Fibroblast of skin of right biceps (primary cell): ENCODE measurements at regions not wholly inside any gene's neighbourhood (a gene's known extent, or its start where the extent isn't known, plus 50 kb on each side); places are given as distances from the start of the nearest gene placed in this dataset.

Experiments
- DNase-seq: peaks from one replicate; pipeline ENCODE4 v3.0.0-alpha.2; 2013

DNA sequence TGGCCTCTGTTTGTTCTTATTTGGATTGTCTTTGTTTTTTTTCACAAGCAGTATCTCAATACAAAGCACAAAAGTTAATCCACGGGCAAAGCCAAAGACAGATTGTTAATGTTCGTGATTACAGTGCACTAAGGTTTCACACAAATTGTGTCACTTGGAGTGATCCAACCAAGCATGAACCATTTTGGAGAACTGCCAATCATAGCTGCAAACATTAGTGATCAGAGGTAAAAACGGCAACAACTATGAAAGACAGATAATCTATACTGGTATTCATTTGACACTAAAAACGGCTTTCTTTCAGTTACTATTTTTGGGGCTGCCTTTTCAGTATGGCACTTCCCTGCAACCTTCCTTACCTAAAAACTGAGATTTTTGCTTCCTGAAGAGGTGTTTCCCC lies 213.1 kb upstream of the GULP1 start:
- peak; percentile 15 for DNase-seq

DNA sequence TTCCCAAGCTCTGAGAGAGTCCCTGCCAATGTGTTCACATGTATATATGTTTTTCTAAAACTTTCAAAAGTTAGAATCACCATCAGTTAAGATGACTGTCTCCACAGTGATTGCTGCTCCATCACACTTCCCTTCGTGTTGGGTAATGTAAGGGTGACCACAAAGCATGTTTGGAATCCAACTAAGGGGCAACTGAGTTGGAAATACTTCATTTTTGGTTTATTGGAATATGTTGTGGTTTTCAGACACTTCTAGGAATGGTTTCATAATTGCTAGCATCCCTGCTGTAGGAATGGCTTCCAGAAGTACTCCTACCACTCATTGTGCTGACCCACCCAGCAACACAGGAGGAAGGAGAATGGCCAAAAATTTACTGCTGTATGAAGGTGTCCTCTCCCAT lies 212.5 kb upstream of the GULP1 start:
- peak; percentile 97 for DNase-seq

DNA sequence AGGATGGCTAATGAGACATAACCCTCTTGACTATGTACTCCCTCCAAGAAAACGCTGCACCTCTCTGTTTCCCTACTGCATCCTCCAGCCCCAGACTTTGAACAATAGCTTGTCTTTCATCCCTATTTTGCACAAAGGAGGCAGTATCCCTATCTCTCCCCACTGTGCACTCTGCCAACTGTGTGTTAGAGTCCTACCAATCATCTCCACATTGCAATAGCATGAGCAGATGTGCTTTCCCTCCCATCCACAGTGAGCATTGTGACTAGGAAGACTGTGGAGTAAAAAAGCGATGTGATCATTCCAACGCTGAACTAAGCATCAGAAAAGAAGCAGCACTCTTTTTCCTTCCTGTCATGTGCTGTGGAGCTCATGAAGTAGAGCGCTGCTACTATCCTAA lies 206.3 kb upstream of the GULP1 start:
- DNase-seq: no peak

DNA sequence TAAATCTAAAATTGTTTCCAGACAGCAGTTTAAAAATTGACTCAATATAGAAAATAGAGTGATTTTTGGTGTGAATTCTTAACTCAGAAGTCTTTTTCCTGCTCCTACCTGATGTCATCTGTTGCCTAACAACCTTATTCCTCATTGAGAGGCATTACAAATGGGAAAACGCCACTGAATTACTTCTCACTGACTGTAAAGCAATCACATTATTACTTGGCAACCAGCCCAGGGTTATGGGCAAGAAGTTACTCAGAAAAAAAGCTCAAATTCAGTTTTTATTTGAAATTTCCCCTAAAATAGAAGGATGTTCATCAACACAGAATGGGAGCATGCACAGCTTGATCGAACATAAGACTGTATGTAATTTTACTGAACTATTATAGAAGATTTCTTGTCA lies 201.8 kb upstream of the GULP1 start:
- DNase-seq: peak; percentile 75

DNA sequence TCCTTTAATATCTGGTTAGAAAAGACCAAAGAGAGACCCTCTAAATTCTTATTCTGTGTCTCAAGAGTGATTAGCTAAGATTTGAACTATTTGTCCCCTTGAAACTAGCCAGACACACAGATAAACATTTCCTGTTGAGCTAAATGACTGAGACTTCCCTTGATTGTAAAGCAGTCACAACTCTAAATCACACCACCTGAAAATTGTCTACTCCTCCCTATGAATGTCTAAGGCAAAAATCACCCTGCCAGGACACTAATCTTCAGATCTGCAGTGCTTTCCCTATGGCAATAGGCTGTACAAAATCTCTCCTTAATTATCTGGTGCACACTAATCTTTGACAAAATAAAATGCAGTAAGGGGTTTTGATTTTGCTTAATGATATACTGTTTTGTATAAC lies 200.5 kb upstream of the GULP1 start:
- no peak for DNase-seq

DNA sequence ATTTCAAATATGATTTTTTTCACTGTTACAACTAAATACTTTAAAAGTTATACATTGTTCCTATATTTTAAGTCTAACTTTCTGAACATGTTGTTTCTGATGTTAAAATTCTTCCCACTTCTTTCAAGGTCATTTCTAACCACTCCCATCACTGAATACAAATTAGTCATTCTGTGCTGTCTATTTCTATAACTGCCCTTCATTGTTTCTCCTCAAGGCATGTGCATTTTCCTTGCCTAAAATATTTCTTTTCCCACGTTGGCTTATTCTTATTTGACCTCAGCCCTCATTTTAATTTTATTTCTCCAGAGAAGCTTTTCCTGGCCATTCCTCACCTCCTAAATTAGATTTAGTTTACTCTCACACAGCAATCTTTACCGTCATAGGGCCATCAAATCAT lies 198.9 kb upstream of the GULP1 start:
- no peak for DNase-seq

DNA sequence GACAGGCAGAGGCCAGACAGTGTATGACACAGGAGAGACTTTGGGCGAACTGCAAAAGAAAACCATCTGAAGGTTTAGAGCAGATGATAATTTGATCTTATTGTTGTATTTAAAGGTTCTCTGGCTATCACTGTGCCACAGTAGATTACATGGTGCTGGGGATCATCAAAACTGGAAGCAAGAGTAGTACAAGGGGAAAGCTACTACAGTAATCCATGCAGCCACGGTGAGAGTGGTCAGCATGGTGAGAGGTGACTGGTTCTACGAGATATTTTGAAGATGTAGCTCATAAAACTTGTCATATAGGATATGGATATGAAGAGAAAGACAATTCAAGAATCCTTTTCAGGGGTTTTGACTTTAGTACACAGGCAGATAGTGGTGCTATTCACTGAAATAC lies 194.8 kb upstream of the GULP1 start:
- no peak for DNase-seq

DNA sequence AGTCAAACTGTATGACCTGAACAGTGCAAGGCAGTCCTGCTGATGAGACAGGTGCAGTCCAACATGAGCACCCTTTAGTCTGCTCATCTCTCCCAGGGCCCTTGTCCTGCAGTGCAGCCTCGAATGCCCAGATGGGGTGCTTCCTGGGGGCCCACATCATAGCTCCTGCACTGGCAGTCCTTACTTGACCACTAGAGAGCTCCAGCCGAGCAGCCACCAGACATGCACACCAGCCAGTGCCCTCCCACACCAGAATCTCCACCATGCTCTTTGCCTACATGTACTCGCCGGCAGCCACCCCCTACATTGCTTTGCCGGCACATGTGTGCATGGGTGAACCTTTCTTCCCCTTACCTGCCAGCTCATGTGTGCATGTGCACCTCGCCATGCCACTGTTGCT lies 188.8 kb upstream of the GULP1 start:
- DNase-seq: no peak

DNA sequence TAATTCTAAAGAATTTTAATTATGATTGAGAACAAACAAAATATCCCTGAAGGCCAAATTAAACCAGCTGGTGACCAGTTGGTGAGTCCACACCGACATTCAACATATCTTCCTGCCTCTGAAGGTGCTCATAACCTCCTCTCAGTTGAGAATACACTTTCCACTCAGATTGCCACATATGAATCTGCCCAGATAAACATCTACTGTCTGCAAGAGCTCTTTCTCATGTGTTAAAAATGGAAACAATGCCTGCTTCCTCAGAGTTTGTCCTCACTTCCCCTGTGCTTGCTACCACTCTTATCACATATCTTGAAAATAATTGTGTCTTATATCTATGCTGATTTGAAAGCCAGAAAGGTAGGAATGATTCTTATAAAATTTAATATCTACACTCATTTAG lies 177.7 kb upstream of the GULP1 start:
- peak; percentile 51 for DNase-seq

DNA sequence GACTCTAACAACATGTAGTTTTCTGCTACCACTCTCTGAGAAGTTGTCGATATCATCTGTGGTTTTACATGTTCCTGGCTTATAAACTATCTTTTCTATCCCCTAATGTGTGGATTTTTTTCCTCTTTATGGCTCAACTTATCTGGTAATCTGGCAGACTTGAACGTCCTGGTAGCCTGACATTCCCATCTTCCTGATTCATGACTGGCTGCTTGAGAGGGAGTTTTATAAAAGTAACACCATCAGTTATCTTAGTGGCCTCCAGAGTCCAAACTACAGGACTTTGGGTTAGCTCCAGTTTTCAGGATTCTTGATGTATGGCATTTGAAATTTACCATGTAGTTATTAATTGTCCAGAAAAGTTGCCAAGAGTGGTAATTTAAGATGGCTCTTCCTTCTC lies 174.0 kb upstream of the GULP1 start:
- DNase-seq: peak; percentile 9

DNA sequence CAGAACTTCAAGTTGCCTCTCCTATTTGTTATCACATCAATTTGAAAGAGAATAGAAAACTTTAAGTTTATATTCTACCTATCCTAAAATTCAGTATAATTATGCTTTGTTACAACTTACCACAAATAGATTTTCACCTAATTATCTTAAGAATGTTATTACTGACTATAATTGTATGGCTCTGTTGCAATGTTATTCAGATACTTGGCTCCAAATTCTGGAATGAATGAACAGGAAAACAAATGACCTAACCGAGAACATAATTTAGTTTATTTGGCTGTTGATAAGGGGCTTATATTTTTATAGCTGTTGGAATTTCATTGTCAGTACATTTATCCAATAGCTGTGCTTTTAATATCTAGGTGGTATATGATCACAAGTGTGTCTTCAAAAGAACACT lies 173.2 kb upstream of the GULP1 start:
- no peak for DNase-seq

DNA sequence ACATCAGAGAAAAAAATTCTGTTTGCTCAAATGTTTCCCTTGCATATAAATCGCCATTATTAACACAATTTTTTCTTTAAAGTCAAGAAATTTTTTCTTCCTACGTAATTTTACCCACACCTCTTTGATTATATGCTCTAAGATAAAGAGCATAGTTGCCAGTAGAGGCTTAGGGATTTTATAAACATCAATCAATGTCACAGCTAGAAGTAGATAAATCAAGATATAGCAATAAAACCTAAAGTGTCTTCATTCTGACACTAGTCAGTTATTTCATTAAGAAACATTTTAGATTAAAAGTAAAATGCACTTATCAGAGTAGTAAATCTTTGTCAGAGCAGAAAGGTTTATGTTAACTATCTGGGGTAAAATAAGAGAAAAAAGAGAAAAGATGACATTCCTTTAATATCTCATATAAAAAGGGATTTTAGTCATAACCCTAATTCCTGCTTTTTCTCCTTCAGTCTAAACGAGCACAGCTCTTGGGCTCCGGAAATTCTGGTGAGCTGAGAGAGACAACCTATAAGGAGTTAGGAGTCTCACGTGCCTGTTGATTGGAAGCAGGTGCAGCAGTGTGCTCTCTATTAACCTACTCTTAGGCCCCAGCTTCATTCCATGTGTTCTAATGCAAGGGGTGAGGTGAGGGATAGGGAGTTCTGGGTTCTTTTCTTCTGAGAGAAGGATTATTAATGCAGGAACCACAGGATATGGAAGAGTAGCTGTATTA lies 172.4 kb upstream of the GULP1 start:
- DNase-seq: no peak

DNA sequence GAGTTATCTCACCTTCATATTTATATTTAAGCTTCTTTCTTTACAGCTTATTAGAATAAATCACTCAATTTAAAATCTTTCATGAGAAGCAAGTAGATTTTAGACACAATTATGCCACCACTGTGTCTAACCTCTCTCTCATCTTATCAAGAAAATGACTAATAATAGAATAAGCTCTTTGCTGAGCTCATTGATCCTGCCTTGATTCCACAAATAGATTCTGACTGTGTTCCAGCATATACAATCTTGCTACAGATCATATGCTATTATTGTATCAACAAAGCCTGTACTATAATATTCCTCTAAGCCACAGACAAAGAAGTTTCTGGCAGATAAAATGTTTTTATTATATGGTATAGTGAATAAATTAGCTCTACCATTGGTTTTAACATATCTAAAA lies 168.7 kb upstream of the GULP1 start:
- no peak for DNase-seq

DNA sequence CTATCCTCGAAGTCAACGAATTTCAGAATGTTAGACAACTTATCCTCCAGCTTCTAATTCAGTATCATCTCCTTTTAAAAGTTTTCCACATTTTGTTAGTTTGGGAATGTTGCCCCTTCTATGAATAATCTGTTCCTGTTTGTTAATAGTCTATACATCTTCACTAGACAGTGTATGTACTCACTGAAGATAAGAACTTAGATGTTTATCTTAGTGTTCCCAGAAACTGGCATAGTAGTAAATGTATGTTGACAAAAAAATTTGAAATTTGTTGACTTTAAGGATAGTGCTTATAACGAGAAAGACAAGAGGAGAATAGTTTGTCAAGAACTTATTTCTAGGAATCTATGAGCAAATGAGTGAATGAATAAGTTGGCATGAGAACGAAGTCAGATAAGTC lies 162.0 kb upstream of the GULP1 start:
- no peak for DNase-seq

DNA sequence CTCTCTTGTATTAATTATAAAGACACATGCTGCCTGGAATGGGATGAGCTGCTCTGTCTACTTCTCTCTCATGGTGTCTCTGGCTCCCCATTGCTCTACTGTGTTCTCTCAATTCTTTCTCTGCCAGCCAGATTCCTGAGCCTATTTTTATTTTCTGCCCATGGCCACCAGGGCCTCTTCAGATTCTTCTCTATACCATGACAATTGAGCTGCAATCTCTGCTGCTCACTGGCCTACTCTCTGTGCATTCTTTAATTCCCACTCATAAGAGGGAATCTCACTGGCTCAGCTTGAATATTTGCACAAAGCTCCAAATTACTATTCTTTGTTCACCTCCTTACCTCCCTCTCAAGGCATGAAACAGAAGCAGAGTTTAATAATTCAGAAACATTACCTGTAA lies 161.4 kb upstream of the GULP1 start:
- no peak for DNase-seq

DNA sequence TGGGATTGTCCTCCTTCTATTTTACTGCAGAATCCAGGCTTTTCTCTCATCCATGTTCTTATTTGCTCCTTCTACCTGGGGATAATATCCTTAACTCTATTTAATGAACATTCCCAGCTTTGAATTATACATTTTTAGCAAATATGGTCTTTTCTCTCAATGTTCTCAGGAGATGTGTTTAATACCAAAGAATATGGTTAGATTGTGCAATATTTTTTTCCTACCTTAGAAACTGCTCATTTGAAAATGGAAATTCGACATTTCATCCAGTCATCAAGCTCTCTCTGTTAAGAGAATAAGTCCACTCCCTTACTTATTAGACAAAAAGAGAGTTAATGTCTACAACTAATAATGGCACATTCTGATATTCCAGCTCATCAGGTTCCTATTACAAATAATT lies 160.4 kb upstream of the GULP1 start:
- DNase-seq: no peak

DNA sequence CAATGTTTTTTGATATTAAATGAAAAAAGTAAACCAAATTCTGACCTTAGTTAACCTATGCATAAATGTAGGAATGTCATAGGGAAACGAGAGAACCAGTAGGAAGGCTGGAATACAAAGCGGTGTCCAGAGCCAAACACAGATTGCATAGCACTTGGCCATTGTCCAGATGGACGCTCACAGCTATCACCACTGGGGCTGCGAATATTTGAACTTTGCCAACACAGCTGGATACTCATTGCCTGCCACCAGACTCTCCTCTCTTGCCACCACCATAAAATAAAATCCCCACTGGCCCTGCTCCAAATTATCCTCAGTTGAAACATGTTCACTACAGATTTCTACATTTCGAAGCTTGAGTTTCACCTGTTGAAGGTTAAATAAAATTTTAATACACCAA lies 159.3 kb upstream of the GULP1 start:
- DNase-seq: no peak

DNA sequence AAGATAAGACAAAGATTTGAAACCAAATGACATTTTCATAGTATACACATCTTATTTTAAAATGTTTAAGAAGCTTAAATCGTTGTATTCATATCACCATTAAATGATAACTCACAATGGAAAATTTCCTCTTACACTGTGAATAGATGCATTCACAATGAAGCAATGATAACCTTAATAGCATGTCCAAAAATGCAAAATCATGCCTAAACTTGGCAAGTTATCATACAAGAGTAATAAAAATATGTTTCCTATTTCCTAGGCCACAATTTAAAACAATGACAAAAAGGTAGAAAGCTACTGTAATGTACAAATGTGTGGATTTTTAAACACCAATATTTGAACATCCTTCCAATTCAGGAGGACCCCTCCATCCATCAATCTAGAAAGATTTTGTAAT lies 157.4 kb upstream of the GULP1 start:
- no peak for DNase-seq

DNA sequence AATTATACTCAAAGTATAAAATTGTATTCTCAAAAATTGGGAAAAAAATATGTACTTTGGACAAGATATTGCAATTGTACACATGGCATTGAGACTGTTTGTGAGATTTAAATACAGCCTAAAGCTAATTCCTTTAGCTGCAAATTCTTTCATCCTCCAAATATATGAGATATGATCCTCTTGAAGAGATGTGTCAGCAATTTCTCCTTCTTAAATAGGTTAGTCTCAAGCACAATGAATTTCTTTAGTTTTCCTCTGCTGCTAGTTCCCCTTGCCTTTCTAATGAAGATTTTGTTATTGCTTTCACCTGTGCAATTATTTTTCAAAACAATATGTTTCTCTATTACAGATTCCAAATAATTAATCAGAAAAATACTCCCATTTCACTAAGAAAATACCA lies 153.4 kb upstream of the GULP1 start:
- no peak for DNase-seq

DNA sequence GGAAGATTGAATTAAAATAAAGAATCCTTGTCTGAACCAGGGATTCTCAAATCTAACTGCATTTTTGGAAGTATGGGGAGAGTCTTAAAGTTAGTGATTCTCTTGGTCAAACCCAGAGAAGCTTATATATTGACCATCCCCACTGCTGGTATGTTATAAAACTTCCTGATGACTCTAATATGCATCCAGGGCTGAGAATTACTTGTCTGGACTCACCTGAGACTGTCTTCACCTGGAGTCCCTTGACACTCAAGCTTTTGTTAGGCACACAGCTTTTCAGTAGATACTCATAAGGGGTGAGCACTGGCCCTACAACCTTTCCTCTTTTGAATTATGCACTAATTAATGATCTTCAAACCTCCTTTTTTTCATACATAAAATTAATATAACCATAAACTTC lies 149.6 kb upstream of the GULP1 start:
- no peak for DNase-seq

DNA sequence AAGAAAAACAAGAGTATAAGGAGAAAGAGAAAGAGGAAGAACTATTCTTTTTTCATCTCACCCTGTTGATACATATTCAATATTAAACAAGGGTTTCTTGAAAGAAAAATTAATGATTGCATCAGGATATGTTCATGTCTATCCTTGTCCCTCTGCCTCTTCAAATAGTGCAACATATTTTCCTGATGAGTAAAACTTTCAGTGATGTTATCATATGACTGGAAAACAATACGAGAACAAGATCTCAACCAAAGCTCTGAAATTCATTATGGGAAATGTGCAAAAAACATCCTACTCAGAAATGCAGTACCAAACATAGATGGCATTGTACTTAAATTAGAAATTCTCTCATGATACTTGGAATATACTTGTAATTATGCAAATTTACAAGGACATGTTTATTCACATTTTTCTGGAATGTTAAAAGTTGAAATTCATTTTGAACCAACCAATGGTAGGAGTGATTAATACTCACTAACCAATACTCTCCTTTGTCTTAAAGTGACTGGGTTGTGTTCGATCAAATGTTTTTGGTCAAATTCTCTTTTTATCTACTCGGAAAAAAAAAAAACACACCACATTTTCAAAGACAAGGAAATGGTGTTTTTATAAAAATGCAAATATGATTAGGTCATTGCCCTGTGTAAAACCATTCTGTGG lies 148.9 kb upstream of the GULP1 start:
- DNase-seq: peak; percentile 78

DNA sequence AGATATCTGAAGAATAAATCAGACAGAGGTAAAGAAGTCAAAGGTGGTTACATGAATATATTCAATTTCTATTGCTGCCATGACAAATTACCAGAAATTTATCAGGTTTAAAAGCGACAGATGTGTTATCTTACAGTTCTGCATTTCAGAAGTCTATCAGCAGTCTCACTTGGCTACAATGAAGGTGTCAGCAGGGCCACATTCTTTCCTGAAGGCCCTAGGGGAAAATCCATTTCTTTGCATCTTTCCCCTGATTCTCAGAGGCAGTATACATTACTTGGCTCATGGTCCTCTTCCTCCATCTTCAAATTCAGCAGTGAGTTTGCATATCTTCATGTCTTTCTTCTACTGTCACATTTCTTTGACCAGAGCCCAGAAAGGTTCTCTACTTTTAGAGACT lies 145.8 kb upstream of the GULP1 start:
- DNase-seq: no peak

DNA sequence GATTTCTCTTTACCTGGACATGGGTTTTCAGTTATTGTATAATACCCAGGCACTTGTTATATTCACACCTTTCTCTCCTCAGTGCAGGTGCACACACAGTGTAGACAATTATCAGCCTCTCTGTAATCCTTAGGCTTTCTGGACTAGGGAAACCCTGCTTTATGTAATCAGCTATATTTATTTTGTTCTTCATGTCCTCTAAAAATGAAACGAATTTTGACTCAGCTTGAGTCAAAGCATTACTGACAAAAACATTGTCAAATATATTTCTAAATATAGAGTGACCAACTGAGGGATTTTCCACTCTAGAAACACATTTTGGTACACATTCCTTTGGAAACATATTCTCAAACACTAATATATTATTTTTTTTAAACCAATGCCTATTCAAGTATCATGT lies 144.8 kb upstream of the GULP1 start:
- no peak for DNase-seq

DNA sequence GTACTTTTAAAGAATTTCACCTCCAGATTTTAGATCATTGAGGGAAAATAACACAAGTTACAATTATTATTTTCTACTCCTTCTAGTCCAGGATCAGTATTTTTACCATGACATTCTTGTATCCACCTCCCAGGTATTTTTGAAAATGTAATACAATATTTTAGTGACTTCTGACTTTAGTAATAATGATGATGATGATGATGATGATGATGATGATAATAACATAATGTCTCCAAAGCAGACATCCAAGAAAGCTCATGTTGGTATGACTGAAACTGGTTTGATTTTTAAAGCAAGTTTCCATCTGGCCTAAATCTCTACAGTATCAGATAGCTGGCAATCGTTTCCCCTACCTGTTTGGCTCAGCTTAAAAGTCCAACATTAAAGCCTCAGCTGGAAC lies 140.0 kb upstream of the GULP1 start:
- no peak for DNase-seq
